ENCODE measurements at regions not wholly inside any gene's neighbourhood (a gene's known extent, or its start where the extent isn't known, plus 50 kb on each side); places are given as distances from the start of the nearest gene placed in this dataset.
A peak's percentile ranks its signal among the peaks of the same experiment; 100 is the strongest.
"Not testable (repeated sequence)": the region's sequence is repeated elsewhere in the genome, so short reads cannot be mapped to it uniquely, and the experiment has no call there.

- H3K79me2 ChIP-seq = no peaks in the 10 kb centered on the region
- no peak overlapping the region for H3K9ac ChIP-seq
- TF ChIP-seq, protein P1, sequence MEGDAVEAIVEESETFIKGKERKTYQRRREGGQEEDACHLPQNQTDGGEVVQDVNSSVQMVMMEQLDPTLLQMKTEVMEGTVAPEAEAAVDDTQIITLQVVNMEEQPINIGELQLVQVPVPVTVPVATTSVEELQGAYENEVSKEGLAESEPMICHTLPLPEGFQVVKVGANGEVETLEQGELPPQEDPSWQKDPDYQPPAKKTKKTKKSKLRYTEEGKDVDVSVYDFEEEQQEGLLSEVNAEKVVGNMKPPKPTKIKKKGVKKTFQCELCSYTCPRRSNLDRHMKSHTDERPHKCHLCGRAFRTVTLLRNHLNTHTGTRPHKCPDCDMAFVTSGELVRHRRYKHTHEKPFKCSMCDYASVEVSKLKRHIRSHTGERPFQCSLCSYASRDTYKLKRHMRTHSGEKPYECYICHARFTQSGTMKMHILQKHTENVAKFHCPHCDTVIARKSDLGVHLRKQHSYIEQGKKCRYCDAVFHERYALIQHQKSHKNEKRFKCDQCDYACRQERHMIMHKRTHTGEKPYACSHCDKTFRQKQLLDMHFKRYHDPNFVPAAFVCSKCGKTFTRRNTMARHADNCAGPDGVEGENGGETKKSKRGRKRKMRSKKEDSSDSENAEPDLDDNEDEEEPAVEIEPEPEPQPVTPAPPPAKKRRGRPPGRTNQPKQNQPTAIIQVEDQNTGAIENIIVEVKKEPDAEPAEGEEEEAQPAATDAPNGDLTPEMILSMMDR (IDR thresholded peaks at IDR 0.05) = no peak
- no peak overlapping the region for H3K4me3 ChIP-seq (ENCODE audit: low read depth, low read length)
- H2AFZ ChIP-seq = no peak overlapping the region
- H3K27me3 ChIP-seq (ENCODE audit: control insufficient read depth, insufficient read depth, low read length) = peaks cover 2% of the 10 kb centered on the region
- no peaks in the 10 kb centered on the region for H3K4me1 ChIP-seq
- H3K27ac ChIP-seq = peak overlapping the region; percentile 15
- no peaks in the 10 kb centered on the region for H3K36me3 ChIP-seq (ENCODE audit: control insufficient read depth, insufficient read depth, low read length)
- no peak overlapping the region for H3K4me2 ChIP-seq (ENCODE audit: low read length)
- H3K9me3 ChIP-seq (ENCODE audit: control insufficient read depth, low read length) = no peaks in the 10 kb centered on the region
Measured at GRCh38 chr1:5769760-5770159, 222.5 kb downstream of the NPHP4 start.

DNA sequence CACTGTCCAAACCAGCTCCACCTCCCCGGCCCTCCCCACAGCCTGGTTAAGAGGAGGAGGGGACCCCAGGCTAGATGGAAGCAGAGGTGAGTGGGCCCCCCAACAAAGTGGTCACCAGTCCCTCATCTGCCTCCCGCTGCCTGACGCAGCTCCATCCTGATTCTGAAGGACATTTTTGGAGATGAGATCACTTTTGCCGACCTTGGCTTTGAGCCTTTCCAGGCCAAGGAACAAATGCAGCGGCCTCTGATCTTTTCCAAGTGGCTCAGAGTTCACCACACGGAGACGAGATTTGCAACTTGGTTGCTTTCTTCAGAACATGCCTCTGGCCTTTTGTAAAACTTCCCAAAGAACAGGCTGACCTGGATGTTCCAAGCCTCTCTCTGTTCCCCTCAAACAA, 223.1 kb downstream of the NPHP4 start:
- TF ChIP-seq, protein P1 (IDR thresholded peaks at IDR 0.05) = no peak
- Histone ChIP-seq H3K27me3 (ENCODE audit: control insufficient read depth, insufficient read depth, low read length) (peaks cover 4% of the 10 kb centered on the region), H3K79me2 (no peaks in the 10 kb centered on the region), H3K4me1 (no peaks in the 10 kb centered on the region), H2AFZ (no peak overlapping the region), H3K9ac (no peak overlapping the region), H3K4me3 (ENCODE audit: low read depth, low read length) (no peak overlapping the region), H3K4me2 (ENCODE audit: low read length) (no peak overlapping the region), H3K36me3 (ENCODE audit: control insufficient read depth, insufficient read depth, low read length) (no peaks in the 10 kb centered on the region), H3K27ac (no peak overlapping the region), H3K9me3 (ENCODE audit: control insufficient read depth, low read length) (no peaks in the 10 kb centered on the region)

- TF ChIP-seq, protein P1 (IDR thresholded peaks at IDR 0.05) = no peak
- peaks cover 4% of the 10 kb centered on the region for H3K27me3 ChIP-seq (ENCODE audit: control insufficient read depth, insufficient read depth, low read length)
- no peaks in the 10 kb centered on the region for H3K9me3 ChIP-seq (ENCODE audit: control insufficient read depth, low read length)
- no peaks in the 10 kb centered on the region for H3K79me2 ChIP-seq
- H3K36me3 ChIP-seq (ENCODE audit: control insufficient read depth, insufficient read depth, low read length) = no peaks in the 10 kb centered on the region
- H3K27ac ChIP-seq = no peak overlapping the region
- H3K4me3 ChIP-seq (ENCODE audit: low read depth, low read length) = no peak overlapping the region
- no peaks in the 10 kb centered on the region for H3K4me1 ChIP-seq
- H3K4me2 ChIP-seq (ENCODE audit: low read length) = no peak overlapping the region
- H2AFZ ChIP-seq = no peak overlapping the region
- no peak overlapping the region for H3K9ac ChIP-seq
Measured at GRCh38 chr1:5768014-5768413, 224.2 kb downstream of the NPHP4 start.

DNA sequence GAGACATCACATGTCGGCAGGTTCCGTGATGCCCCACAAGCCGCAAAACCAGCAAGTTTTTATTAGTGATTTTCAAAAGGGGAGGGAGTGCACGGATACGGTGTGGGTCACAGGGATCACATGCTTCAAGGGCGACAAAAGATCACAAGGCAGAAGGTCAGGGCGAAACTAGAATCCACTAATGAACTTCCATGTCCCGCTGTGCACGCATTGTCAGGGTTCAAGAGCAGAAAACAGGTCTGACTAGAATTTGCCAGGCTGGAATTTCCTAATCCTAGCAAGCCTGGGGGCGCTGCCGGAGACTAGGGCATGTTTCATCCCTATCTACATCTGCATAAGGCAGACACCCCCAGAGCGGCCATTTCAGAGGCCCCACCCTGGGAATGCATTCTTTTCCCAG, 225.2 kb downstream of the NPHP4 start:
- not testable (repeated sequence) for H3K4me1 ChIP-seq; H3K4me3 ChIP-seq (ENCODE audit: low read depth, low read length); H3K27me3 ChIP-seq (ENCODE audit: control insufficient read depth, insufficient read depth, low read length); H3K27ac ChIP-seq; H3K79me2 ChIP-seq; H2AFZ ChIP-seq; H3K9me3 ChIP-seq (ENCODE audit: control insufficient read depth, low read length); H3K36me3 ChIP-seq (ENCODE audit: control insufficient read depth, insufficient read depth, low read length); H3K4me2 ChIP-seq (ENCODE audit: low read length); H3K9ac ChIP-seq

DNA sequence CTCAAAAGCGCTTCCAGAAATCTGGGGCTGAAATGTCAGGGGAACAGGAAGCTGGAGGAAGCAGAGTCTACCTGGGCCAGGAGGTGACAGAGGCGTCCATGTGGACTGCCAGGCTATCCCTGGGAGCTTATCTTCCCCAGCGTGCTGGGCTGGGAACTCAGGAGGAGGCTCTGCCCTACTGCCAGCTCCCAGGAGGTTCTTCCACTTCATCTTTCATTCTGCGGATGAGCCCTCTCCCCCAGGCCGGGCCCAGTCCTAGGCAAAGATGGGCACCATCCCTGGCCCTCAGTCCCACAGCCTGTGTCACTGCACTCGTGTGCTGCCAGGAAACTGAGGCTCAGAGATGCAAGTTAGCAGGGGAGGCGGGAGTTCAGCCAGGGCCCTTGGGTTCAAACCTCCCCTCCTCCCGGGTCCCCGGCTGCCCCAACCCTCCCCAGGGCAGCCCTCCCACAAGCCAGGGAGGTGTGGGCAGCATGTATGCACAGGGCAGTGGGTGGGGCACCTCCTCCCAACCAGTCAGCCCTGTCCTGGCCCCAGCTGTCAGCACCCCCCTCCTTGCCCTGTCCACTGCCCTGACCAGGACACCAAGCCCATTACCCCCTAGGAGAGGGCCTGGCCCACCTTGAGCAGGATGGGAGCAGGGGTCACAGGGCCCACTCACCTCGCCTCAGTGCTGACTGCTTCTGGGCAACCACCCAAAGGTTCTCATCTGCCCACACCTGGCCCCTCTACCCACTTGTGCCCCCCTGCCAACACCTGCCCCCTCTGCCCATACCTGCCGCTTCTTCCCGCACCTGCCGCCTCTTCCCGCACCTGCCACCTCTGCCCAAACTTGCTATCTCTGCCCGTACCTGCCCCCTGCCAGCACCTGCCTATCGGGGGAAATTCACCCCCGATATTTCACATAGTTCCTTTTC, 226.0 kb downstream of the NPHP4 start:
- H3K4me1 ChIP-seq = no peaks in the 10 kb centered on the region
- no peak overlapping the region for H3K4me2 ChIP-seq (ENCODE audit: low read length)

More for the DNA sequence above, 226.0 kb downstream of the NPHP4 start:
- H3K9me3 ChIP-seq (ENCODE audit: control insufficient read depth, low read length) = no peaks in the 10 kb centered on the region
- H3K27ac ChIP-seq = no peak overlapping the region
- H3K27me3 ChIP-seq (ENCODE audit: control insufficient read depth, insufficient read depth, low read length) = peaks cover 4% of the 10 kb centered on the region
- H3K9ac ChIP-seq = no peak overlapping the region
- H3K4me3 ChIP-seq (ENCODE audit: low read depth, low read length) = no peak overlapping the region
- no peaks in the 10 kb centered on the region for H3K36me3 ChIP-seq (ENCODE audit: control insufficient read depth, insufficient read depth, low read length)
- H3K79me2 ChIP-seq = no peaks in the 10 kb centered on the region
- TF ChIP-seq, protein P1 (IDR thresholded peaks at IDR 0.05) = no peak
- H2AFZ ChIP-seq = no peak overlapping the region
